ENCODE measurements at regions not wholly inside any gene's neighbourhood (a gene's known extent, or its start where the extent isn't known, plus 50 kb on each side); places are given as distances from the start of the nearest gene placed in this dataset.

- no peaks in the 10 kb centered on the region for H3K36me3 Mint-ChIP-seq (ENCODE audit: insufficient read depth, unreplicated experiment)
- peaks cover 10% of the 10 kb centered on the region for H3K9me3 Mint-ChIP-seq (ENCODE audit: unreplicated experiment)
- no peaks in the 10 kb centered on the region for H3K36me3 ChIP-seq (ENCODE audit: control insufficient read depth, insufficient read depth, low read length)
- no peak for TF ChIP-seq CTCF (IDR thresholded peaks at IDR 0.05; ENCODE audit: insufficient read depth in 1 of 2, low read depth in 1 of 2, low read length in 1 of 2, severe bottlenecking in 1 of 2, unreplicated experiment in 1 of 2)
- ChIA-PET POLR2A (no interaction called here), CTCF (interaction anchor here (0.7 to 1.1 kb wide), 2 partner anchors 391 to 1400 kb away, joined by 3 to 5 read pairs; no protein-coding TSS in a partner anchor)
- H3K27me3 Mint-ChIP-seq (ENCODE audit: insufficient read depth, unreplicated experiment) = no peaks in the 10 kb centered on the region
- peaks cover 20% of the 10 kb centered on the region for H3K4me1 Mint-ChIP-seq (ENCODE audit: low read depth, unreplicated experiment)
- no peak overlapping the region for H3K4me3 ChIP-seq (ENCODE audit: low read depth, low read length)
- peak; percentile 79 to 81 for DNase-seq
- H3K9me3 ChIP-seq = 0 out of 2 replicates have a peak, but pooled peaks cover 5% of the 10 kb centered on the region
- no TSS peak for BruUV-seq (replicated peaks)
- intact Hi-C loops (cut with micrococcal nuclease; ENCODE audit: unreplicated experiment) = loop anchor here (1.0 to 2.0 kb wide), 2 partner anchors 39 to 92 kb away; no protein-coding TSS in a partner anchor
- H3K27ac Mint-ChIP-seq (ENCODE audit: unreplicated experiment) = peak overlapping the region; percentile 78
- H3K27me3 ChIP-seq (replicated peaks; ENCODE audit: control insufficient read depth, insufficient read depth, low read length) = no peaks in the 10 kb centered on the region
- peak overlapping the region; percentile 54 for H3K4me3 Mint-ChIP-seq (ENCODE audit: unreplicated experiment)
- peaks cover 26% of the 10 kb centered on the region for H3K4me1 ChIP-seq
Measured at GRCh38 chr10:9733766-9734165, 1283.9 kb upstream of the CELF2 start.

- POLR2A ChIA-PET = no interaction called here
- no TSS peak for BruUV-seq (replicated peaks)
Measured at GRCh38 chr10:9734218-9734617, 1283.5 kb upstream of the CELF2 start.

GRCh38 chr10:9735731-9736130 lies 1281.9 kb upstream of the CELF2 start:
- DNase-seq = no peak
- Mint-ChIP-seq H3K9me3 (ENCODE audit: unreplicated experiment) (peaks cover 10% of the 10 kb centered on the region), H3K36me3 (ENCODE audit: insufficient read depth, unreplicated experiment) (no peaks in the 10 kb centered on the region), H3K27ac (ENCODE audit: unreplicated experiment) (no peak overlapping the region), H3K4me1 (ENCODE audit: low read depth, unreplicated experiment) (peaks cover 20% of the 10 kb centered on the region), H3K4me3 (ENCODE audit: unreplicated experiment) (no peak overlapping the region), H3K27me3 (ENCODE audit: insufficient read depth, unreplicated experiment) (no peaks in the 10 kb centered on the region)
- CTCF ChIA-PET = no interaction called here
- H3K27me3 ChIP-seq (replicated peaks; ENCODE audit: control insufficient read depth, insufficient read depth, low read length) = no peaks in the 10 kb centered on the region
- 0 out of 2 replicates have a peak, but pooled peaks cover 5% of the 10 kb centered on the region for H3K9me3 ChIP-seq
- TF ChIP-seq CTCF (IDR thresholded peaks at IDR 0.05; ENCODE audit: insufficient read depth in 1 of 2, low read depth in 1 of 2, low read length in 1 of 2, severe bottlenecking in 1 of 2, unreplicated experiment in 1 of 2) = no peak
- BruUV-seq (replicated peaks) = no TSS peak
- no peak overlapping the region for H3K4me3 ChIP-seq (ENCODE audit: low read depth, low read length)
- no peaks in the 10 kb centered on the region for H3K36me3 ChIP-seq (ENCODE audit: control insufficient read depth, insufficient read depth, low read length)
- intact Hi-C loops (cut with micrococcal nuclease; ENCODE audit: unreplicated experiment) = no loop called here
- POLR2A ChIA-PET = no interaction called here
- H3K4me1 ChIP-seq = peaks cover 26% of the 10 kb centered on the region

More at GRCh38 chr10:9734218-9734617, 1283.5 kb upstream of the CELF2 start:
- no peak for TF ChIP-seq CTCF (IDR thresholded peaks at IDR 0.05; ENCODE audit: insufficient read depth in 1 of 2, low read depth in 1 of 2, low read length in 1 of 2, severe bottlenecking in 1 of 2, unreplicated experiment in 1 of 2)
- peaks cover 20% of the 10 kb centered on the region for H3K4me1 Mint-ChIP-seq (ENCODE audit: low read depth, unreplicated experiment)
- peak overlapping the region; percentile 78 for H3K27ac Mint-ChIP-seq (ENCODE audit: unreplicated experiment)
- H3K36me3 Mint-ChIP-seq (ENCODE audit: insufficient read depth, unreplicated experiment) = no peaks in the 10 kb centered on the region
- CTCF ChIA-PET = interaction anchor here (0.7 to 1.1 kb wide), 2 partner anchors 391 to 1400 kb away, joined by 3 to 5 read pairs; no protein-coding TSS in a partner anchor
- H3K27me3 Mint-ChIP-seq (ENCODE audit: insufficient read depth, unreplicated experiment) = no peaks in the 10 kb centered on the region
- intact Hi-C loops (cut with micrococcal nuclease; ENCODE audit: unreplicated experiment) = loop anchor here (1.0 kb wide), 1 partner anchor 91 kb away; no protein-coding TSS in a partner anchor
- H3K4me1 ChIP-seq = peaks cover 26% of the 10 kb centered on the region
- peak in 1 of 2 experiments; percentile 52 for DNase-seq
- peak overlapping the region; percentile 54 for H3K4me3 Mint-ChIP-seq (ENCODE audit: unreplicated experiment)
- H3K9me3 Mint-ChIP-seq (ENCODE audit: unreplicated experiment) = peaks cover 10% of the 10 kb centered on the region
- no peaks in the 10 kb centered on the region for H3K36me3 ChIP-seq (ENCODE audit: control insufficient read depth, insufficient read depth, low read length)
- no peak overlapping the region for H3K4me3 ChIP-seq (ENCODE audit: low read depth, low read length)
- 0 out of 2 replicates have a peak, but pooled peaks cover 5% of the 10 kb centered on the region for H3K9me3 ChIP-seq
- no peaks in the 10 kb centered on the region for H3K27me3 ChIP-seq (replicated peaks; ENCODE audit: control insufficient read depth, insufficient read depth, low read length)
